Mesendoderm (in vitro differentiated cells): ENCODE measurements at regions not wholly inside any gene's neighbourhood (a gene's known extent, or its start where the extent isn't known, plus 50 kb on each side); places are given as distances from the start of the nearest gene placed in this dataset.

Experiments used
- DNase-seq: peaks from one replicate; pipeline ENCODE4 v3.0.0; 2013
- H2AK5ac ChIP-seq: 2 replicates; pipeline ENCODE4 v1.6.1; 2013; ENCODE audit warnings: low read length, inconsistent platforms
- H2BK120ac ChIP-seq: 2 replicates; pipeline ENCODE4 v1.6.1; 2013; ENCODE audit warnings: low read depth, mild to moderate bottlenecking, low read length, moderate library complexity, mixed read lengths
- H2BK15ac ChIP-seq: replicated peaks from 2 replicates; pipeline ENCODE4 v1.6.1; 2013; ENCODE audit warnings: low read depth, mild to moderate bottlenecking, moderate library complexity
- H2BK5ac ChIP-seq: 2 replicates; pipeline ENCODE4 v1.6.1; 2013; ENCODE audit warnings: low read length, inconsistent platforms
- H3K18ac ChIP-seq: 2 replicates; pipeline ENCODE4 v1.6.1; 2013; ENCODE audit warnings: mild to moderate bottlenecking, low read length, mixed read lengths
- H3K23ac ChIP-seq: one replicate; pipeline ENCODE4 v1.6.1; 2013; ENCODE audit warnings: low read length
- H3K27ac ChIP-seq: 2 replicates; pipeline ENCODE4 v1.5.1; 2013; ENCODE audit warnings: low read depth, mild to moderate bottlenecking, inconsistent platforms, low read length, moderate library complexity
- H3K27me3 ChIP-seq: 2 replicates; pipeline ENCODE4 v1.6.1; 2013; ENCODE audit warnings: low read length, control low read depth, mild to moderate bottlenecking, inconsistent platforms; ENCODE audit not compliant: insufficient read depth, poor library complexity
- H3K36me3 ChIP-seq: 2 replicates; pipeline ENCODE4 v1.6.1; 2013; ENCODE audit warnings: low read length, inconsistent platforms; ENCODE audit not compliant: control insufficient read depth, insufficient read depth
- H3K4ac ChIP-seq: one replicate; pipeline ENCODE4 v1.6.1; 2013; ENCODE audit warnings: low read depth, mild to moderate bottlenecking, low read length, moderate library complexity
- H3K4me1 ChIP-seq: 2 replicates; pipeline ENCODE4 v1.6.1; 2013; ENCODE audit warnings: low read depth, low read length, inconsistent platforms; ENCODE audit not compliant: control insufficient read depth
- H3K4me2 ChIP-seq: 2 replicates; pipeline ENCODE4 v1.6.1; 2013; ENCODE audit warnings: low read length
- H3K4me3 ChIP-seq: 2 replicates; pipeline ENCODE4 v1.5.1; 2013; ENCODE audit warnings: mild to moderate bottlenecking, low read length
- H3K56ac ChIP-seq: one replicate; pipeline ENCODE4 v1.6.1; 2013; ENCODE audit warnings: low read length
- H3K79me1 ChIP-seq: 2 replicates; pipeline ENCODE4 v1.6.1; 2013; ENCODE audit warnings: low read length, inconsistent platforms
- H3K79me2 ChIP-seq: 2 replicates; pipeline ENCODE4 v1.6.1; 2013; ENCODE audit warnings: mild to moderate bottlenecking, low read length; ENCODE audit not compliant: control insufficient read depth, insufficient read depth
- H3K9ac ChIP-seq: 2 replicates; pipeline ENCODE4 v1.6.1; 2013; ENCODE audit warnings: low read length, inconsistent platforms
- H4K5ac ChIP-seq: one replicate; pipeline ENCODE4 v1.6.1; 2013; ENCODE audit warnings: low read length
- H4K8ac ChIP-seq: one replicate; pipeline ENCODE4 v1.6.1; 2013; ENCODE audit warnings: low read depth, mild to moderate bottlenecking, control low read depth, low read length, moderate library complexity
- WGBS: extraction: QIAGEN DNeasy Blood & Tissue Kit; methylation state at CpG from one replicate; pipeline ENCODE4 v1.1.7; 2013; ENCODE audit warnings: low lambda C conversion rate, missing lambda C conversion rate; ENCODE audit not compliant: insufficient coverage; ENCODE audit errors: extremely low coverage; 5-methylcytosine and 5-hydroxymethylcytosine counted together

DNA sequence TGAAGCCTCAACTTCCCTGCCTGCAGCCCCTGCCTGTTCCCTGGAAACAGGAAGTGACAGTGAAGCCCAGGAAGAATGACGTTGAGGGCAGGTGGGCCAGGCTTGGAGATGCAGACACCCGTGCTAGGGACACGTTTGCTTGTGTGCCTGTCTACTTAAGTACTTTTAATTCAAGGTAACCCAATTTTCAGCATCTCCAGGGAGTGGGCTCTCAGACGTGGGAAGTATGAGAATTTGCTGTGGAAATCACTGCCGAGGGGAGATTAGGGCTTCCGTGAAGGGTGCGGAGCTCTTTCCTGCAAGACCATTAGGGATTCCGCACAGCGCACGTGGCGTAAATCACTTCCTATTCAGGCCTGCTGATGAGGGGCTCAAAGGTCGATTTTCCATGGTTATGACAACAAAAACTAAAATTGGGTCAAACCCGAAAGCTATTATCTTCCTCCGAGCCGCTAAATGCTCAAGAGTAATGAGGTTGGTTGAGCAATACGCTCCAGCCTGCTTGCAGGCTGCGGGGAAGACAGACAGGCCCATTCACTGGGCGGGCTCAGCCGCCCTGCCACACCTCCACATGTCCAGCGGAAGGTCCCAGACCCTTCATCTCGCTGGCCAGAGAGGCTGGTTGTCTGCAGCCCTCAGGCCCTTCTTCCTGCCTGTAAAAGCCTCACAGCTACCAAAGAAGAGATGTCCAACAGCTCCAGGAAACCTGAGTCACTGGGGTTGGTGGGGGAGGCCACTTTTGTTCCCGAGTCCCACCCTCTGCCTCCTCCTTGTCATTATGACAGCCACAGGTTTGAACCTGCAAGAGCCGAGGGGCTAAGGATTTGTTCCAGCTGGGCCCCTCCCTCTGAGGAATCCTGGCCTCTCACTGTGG, 109.9 kb downstream of the RBFOX3 start:
- Histone ChIP-seq H3K79me1 (no peaks in the 10 kb centered on the region), H3K27me3 (no peaks in the 10 kb centered on the region), H3K18ac (no peak overlapping the region), H2BK5ac (no peak overlapping the region), H4K5ac (no peak overlapping the region), H2AK5ac (no peak overlapping the region), H3K23ac (no peak overlapping the region), H3K79me2 (no peaks in the 10 kb centered on the region), H2BK120ac (no peak overlapping the region), H3K4me2 (no peak overlapping the region), H4K8ac (no peak overlapping the region), H3K27ac (no peak overlapping the region), H3K9ac (no peak overlapping the region), H2BK15ac (no peak overlapping the region), H3K4me1 (no peaks in the 10 kb centered on the region), H3K56ac (no peak overlapping the region), H3K4ac (no peak overlapping the region), H3K4me3 (no peak overlapping the region), H3K36me3 (no peaks in the 10 kb centered on the region)
- WGBS: no CpG with 5 or more reads among the region's 23 CpGs
- no peak for DNase-seq

DNA sequence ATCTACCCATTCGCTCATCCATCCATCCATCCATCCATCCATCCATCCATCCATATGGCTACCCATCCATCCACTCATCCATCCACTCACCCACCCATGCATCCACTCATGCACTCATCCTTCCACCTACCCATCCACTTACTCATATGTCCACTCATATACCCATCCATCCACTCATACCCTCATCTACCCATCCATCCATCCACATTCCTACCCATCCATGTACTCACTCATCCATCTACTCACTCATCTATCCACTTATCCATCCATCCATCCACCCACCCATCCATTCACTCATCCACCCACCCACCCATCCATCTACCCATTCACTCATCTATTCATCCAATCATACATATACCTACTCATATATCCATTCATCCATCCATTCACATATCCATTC, 112.0 kb downstream of the RBFOX3 start:
- Histone ChIP-seq H3K79me2 (no peaks in the 10 kb centered on the region), H3K4me3 (no peak overlapping the region), H2BK120ac (no peak overlapping the region), H2AK5ac (no peak overlapping the region), H3K9ac (no peak overlapping the region), H4K5ac (no peak overlapping the region), H3K18ac (no peak overlapping the region), H3K4ac (no peak overlapping the region), H3K36me3 (no peaks in the 10 kb centered on the region), H3K4me2 (no peak overlapping the region), H2BK15ac (no peak overlapping the region), H3K4me1 (no peaks in the 10 kb centered on the region), H3K79me1 (no peaks in the 10 kb centered on the region), H3K27ac (no peak overlapping the region), H3K56ac (no peak overlapping the region), H3K23ac (no peak overlapping the region), H2BK5ac (no peak overlapping the region), H4K8ac (no peak overlapping the region), H3K27me3 (no peaks in the 10 kb centered on the region)
- WGBS: no CpG with 5 or more reads among the region's 1 CpG
- no peak for DNase-seq

DNA sequence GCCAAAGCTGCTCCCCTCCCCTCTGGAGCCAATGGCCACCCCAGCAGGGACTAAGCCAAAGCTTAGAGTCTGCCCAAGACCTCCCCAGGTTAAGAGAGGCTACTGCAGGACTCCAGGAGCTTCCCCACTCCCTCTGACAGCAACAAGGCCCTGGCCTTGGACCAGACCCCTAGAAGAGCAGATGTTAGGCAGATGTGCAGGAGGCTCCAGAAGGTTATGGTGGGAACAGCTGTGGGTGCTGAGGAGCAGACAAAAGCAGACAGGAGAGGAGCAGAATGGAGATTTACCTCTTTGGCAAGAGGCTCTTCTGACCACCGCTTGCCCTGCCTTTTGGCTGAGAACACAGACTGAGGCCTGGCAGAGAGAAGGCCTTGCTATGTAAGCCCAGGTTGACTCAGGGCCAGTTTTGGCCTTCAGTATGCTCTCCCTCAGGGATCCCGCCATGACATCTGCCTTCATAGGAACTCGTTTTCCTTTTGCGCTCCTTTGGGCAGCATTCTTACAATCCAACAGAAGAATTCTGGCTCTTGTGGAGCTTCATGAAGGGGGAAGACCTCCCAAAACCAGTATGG, 113.0 kb downstream of the RBFOX3 start:
- no peak overlapping the region for H3K9ac ChIP-seq
- no peak overlapping the region for H3K4me2 ChIP-seq
- no peak overlapping the region for H4K5ac ChIP-seq
- H3K79me1 ChIP-seq: no peaks in the 10 kb centered on the region
- no peaks in the 10 kb centered on the region for H3K36me3 ChIP-seq
- no peak for DNase-seq
- H3K4ac ChIP-seq: no peak overlapping the region
- H3K27ac ChIP-seq: no peak overlapping the region
- no peak overlapping the region for H2AK5ac ChIP-seq
- H2BK120ac ChIP-seq: no peak overlapping the region
- H3K79me2 ChIP-seq: no peaks in the 10 kb centered on the region
- no peaks in the 10 kb centered on the region for H3K27me3 ChIP-seq
- WGBS: no CpG with 5 or more reads among the region's 4 CpGs
- no peaks in the 10 kb centered on the region for H3K4me1 ChIP-seq
- no peak overlapping the region for H2BK5ac ChIP-seq
- no peak overlapping the region for H3K4me3 ChIP-seq
- H2BK15ac ChIP-seq: no peak overlapping the region
- H3K23ac ChIP-seq: no peak overlapping the region
- no peak overlapping the region for H3K18ac ChIP-seq
- H3K56ac ChIP-seq: no peak overlapping the region
- H4K8ac ChIP-seq: no peak overlapping the region

DNA sequence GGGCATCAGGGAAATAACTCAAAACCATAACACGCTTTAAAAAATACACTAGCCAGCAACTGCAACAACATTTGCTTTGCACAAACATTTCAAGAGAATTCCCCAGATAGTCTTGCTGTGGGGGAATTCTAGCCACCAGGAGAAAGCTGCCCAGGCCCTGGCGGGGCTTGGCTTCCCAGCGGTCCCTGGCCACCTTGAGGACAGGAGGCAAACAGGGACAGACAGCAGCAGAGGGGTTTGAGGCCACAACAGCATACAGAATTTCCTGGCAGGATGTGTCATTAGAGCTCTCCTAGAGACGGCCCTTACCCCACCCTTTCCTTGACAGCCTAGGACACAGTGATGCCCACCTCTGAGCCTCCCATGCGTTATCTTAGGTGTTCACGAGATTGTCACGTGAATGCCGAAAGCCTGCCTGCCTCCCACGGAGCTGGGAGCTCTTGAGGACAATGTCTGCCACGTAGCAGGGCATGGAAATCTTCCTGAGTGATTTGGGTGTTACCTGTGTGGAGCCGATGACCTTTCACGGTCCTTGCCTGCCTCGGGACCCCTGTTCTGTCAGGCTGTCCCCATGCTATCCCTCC, 114.3 kb downstream of the RBFOX3 start:
- no peaks in the 10 kb centered on the region for H3K27me3 ChIP-seq
- H3K18ac ChIP-seq: no peak overlapping the region
- no peak overlapping the region for H2AK5ac ChIP-seq
- H2BK15ac ChIP-seq: no peak overlapping the region
- H3K23ac ChIP-seq: no peak overlapping the region
- H2BK5ac ChIP-seq: no peak overlapping the region
- no peak overlapping the region for H3K4me3 ChIP-seq
- H3K9ac ChIP-seq: no peak overlapping the region
- H4K5ac ChIP-seq: no peak overlapping the region
- H3K27ac ChIP-seq: no peak overlapping the region
- H3K79me2 ChIP-seq: no peaks in the 10 kb centered on the region
- no peak overlapping the region for H2BK120ac ChIP-seq
- no peak overlapping the region for H4K8ac ChIP-seq
- H3K4me2 ChIP-seq: no peak overlapping the region
- H3K36me3 ChIP-seq: no peaks in the 10 kb centered on the region
- H3K56ac ChIP-seq: no peak overlapping the region
- DNase-seq: no peak
- H3K4me1 ChIP-seq: no peaks in the 10 kb centered on the region
- no peaks in the 10 kb centered on the region for H3K79me1 ChIP-seq
- no peak overlapping the region for H3K4ac ChIP-seq
- no CpG with 5 or more reads among the region's 13 CpGs for WGBS

DNA sequence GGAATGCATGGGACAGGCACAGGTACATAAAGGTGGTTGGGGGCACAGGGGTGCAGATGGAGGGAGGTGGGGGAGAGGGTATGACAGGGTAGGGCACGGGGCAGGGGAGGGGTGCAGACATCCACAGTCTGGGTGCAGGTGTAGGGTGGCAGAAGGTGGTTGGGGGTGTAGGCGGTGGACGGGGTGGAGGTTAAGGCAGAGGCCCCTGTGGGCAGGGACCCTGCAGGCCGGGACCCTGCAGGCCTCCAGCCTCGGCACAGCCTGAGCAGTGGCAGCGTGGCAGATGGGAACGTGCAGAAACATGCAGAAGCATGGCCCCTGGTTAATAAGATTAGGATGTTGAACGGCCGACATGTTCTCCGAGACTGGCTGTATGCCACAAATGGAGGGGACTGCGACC, 115.2 kb downstream of the RBFOX3 start:
- Histone ChIP-seq H3K4me1 (no peaks in the 10 kb centered on the region), H3K56ac (no peak overlapping the region)
- no CpG with 5 or more reads among the region's 11 CpGs for WGBS

More for the DNA sequence above, 115.2 kb downstream of the RBFOX3 start:
- Histone ChIP-seq H3K27me3 (no peaks in the 10 kb centered on the region), H3K36me3 (no peaks in the 10 kb centered on the region), H2BK120ac (no peak overlapping the region), H3K4me2 (no peak overlapping the region), H3K9ac (no peak overlapping the region), H3K27ac (no peak overlapping the region), H3K79me1 (no peaks in the 10 kb centered on the region), H2BK5ac (no peak overlapping the region), H2AK5ac (no peak overlapping the region), H3K79me2 (no peaks in the 10 kb centered on the region), H4K5ac (no peak overlapping the region), H3K23ac (no peak overlapping the region), H4K8ac (no peak overlapping the region), H3K4me3 (no peak overlapping the region), H3K4ac (no peak overlapping the region), H3K18ac (no peak overlapping the region), H2BK15ac (no peak overlapping the region)
- no peak for DNase-seq
